HFFc6 (cell line): ENCODE measurements at regions not wholly inside any gene's neighbourhood (a gene's known extent, or its start where the extent isn't known, plus 50 kb on each side); places are given as distances from the start of the nearest gene placed in this dataset.

ENCODE experiments used
- DNase-seq: peaks from one replicate; pipeline ENCODE4 v3.0.0-alpha.2; 2018
- H3K27ac Mint-ChIP-seq: 2 replicates; pipeline ENCODE4 v1.8.0; 2020; ENCODE audit warnings: mild to moderate bottlenecking, mixed read lengths
- H3K27me3 Mint-ChIP-seq: 2 replicates; pipeline ENCODE4 v1.8.0; 2021; ENCODE audit warnings: mild to moderate bottlenecking, moderate library complexity, mixed read lengths; ENCODE audit not compliant: insufficient read depth
- H3K36me3 Mint-ChIP-seq: 2 replicates; pipeline ENCODE4 v1.8.0; 2021; ENCODE audit warnings: low read depth, mixed read lengths
- H3K4me1 Mint-ChIP-seq: 2 replicates; pipeline ENCODE4 v1.8.0; 2020; ENCODE audit warnings: low read depth, mixed read lengths
- H3K4me3 Mint-ChIP-seq: 2 replicates; pipeline ENCODE4 v1.8.0; 2020; ENCODE audit warnings: mild to moderate bottlenecking, moderate library complexity, mixed read lengths
- H3K9me3 Mint-ChIP-seq: 2 replicates; pipeline ENCODE4 v1.8.0; 2020; ENCODE audit warnings: mild to moderate bottlenecking, mixed read lengths
- CTCF ChIP-seq: fragments of 200-600 bp; sonication (generic); IDR thresholded peaks from 2 replicates; pipeline ENCODE4 v1.5.0; 2021; ENCODE audit warnings: antibody characterized with exemption, mild to moderate bottlenecking

- no peak for TF ChIP-seq CTCF
- Mint-ChIP-seq H3K27me3 (peaks cover 3% of the 10 kb centered on the region), H3K9me3 (no peaks in the 10 kb centered on the region), H3K4me1 (no peaks in the 10 kb centered on the region), H3K36me3 (no peaks in the 10 kb centered on the region), H3K27ac (no peak overlapping the region), H3K4me3 (no peak overlapping the region)
- DNase-seq: no peak
Measured at GRCh38 chr13:38121267-38121666, 228.4 kb upstream of the UFM1 start.

GRCh38 chr13:38103851-38104250 lies 234.3 kb upstream of the TRPC4 start:
- Mint-ChIP-seq H3K9me3 (no peaks in the 10 kb centered on the region), H3K4me1 (no peaks in the 10 kb centered on the region), H3K4me3 (no peak overlapping the region), H3K36me3 (no peaks in the 10 kb centered on the region), H3K27ac (no peak overlapping the region), H3K27me3 (no peaks in the 10 kb centered on the region; the same call in 1 of the 2 replicates)
- DNase-seq: no peak
- TF ChIP-seq CTCF: no peak

DNA sequence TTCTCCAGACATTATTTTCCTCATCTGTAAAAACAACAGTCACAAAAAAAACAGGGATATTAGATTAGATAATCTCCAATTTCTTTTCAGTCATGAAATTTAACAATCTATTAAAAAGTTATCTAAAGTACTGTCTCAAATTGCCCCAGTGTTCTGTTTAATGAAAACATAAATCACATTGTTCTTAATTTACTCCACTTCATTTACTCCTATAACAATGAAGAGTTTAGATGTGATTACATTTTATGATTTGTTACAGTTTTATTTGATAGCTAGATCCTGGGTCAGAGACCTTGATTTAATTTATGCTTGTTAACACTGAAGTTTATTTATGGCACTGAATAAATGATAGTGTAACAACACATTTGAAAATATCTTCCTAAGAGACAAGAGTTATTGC lies 230.2 kb upstream of the TRPC4 start:
- no peak overlapping the region for H3K27ac Mint-ChIP-seq

GRCh38 chr13:38093425-38093824 lies 223.9 kb upstream of the TRPC4 start:
- no peak for DNase-seq
- TF ChIP-seq CTCF: no peak
- Mint-ChIP-seq H3K9me3 (no peaks in the 10 kb centered on the region), H3K36me3 (no peaks in the 10 kb centered on the region), H3K27ac (no peak overlapping the region), H3K27me3 (no peaks in the 10 kb centered on the region; the same call in 1 of the 2 replicates), H3K4me3 (no peak overlapping the region), H3K4me1 (no peaks in the 10 kb centered on the region)

More for the DNA sequence above, 230.2 kb upstream of the TRPC4 start:
- H3K4me3 Mint-ChIP-seq: no peak overlapping the region
- DNase-seq: no peak
- no peaks in the 10 kb centered on the region for H3K9me3 Mint-ChIP-seq
- no peaks in the 10 kb centered on the region for H3K36me3 Mint-ChIP-seq
- H3K27me3 Mint-ChIP-seq: no peaks in the 10 kb centered on the region
- no peak for TF ChIP-seq CTCF
- H3K4me1 Mint-ChIP-seq: no peaks in the 10 kb centered on the region

DNA sequence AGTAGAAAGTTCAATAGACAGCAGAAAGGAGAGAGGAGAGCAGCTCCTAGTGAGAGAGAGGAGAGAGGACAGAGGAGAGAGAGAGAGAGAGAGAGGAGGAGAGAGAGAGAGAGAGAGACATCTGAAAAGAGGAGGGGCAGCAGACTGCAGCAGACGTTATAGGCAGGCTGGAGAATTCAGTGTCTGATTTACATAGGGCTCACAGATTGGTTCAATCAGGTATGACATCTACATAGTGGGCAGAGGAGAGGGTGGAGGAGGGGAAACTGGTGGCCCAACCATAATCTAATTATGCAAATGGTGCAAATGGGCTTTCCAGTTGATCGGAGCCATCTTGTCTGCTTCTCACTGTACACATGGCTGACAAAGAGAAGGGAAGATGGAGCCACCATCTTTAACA lies 221.3 kb upstream of the TRPC4 start:
- 0 out of 2 replicates have a peak, but pooled peaks cover 6% of the 10 kb centered on the region for H3K9me3 Mint-ChIP-seq
- DNase-seq: no peak
- H3K27me3 Mint-ChIP-seq: peaks cover 2% of the 10 kb centered on the region
- H3K4me1 Mint-ChIP-seq: no peaks in the 10 kb centered on the region
- no peak overlapping the region for H3K27ac Mint-ChIP-seq
- H3K4me3 Mint-ChIP-seq: no peak overlapping the region
- no peak for TF ChIP-seq CTCF
- no peaks in the 10 kb centered on the region for H3K36me3 Mint-ChIP-seq

DNA sequence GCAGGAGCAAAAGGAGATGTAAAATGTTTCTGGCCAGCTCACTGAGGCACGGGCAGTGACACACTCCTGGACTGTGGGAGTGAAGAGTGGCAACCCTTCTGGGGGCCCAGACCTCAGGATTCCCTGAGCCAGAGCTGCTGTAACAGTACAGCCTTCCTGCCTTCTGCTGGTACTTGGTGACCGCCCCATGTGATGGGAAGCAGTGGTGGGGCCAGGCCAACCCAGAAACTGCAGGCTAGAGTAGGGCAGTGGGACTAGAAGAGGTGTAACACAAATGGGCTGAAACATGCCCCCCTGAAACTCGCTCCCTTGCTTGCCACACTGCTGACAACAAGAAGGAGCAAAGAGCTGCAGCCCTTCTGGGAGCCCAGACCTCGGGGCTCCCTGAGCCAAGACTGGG lies 217.1 kb upstream of the TRPC4 start:
- Mint-ChIP-seq H3K4me3 (no peak overlapping the region), H3K9me3 (peaks cover 15% of the 10 kb centered on the region; the same call in 1 of the 2 replicates), H3K4me1 (no peaks in the 10 kb centered on the region), H3K27me3 (peaks cover 2% of the 10 kb centered on the region), H3K27ac (no peak overlapping the region), H3K36me3 (0 out of 2 replicates have a peak, but pooled peaks cover 4% of the 10 kb centered on the region)
- DNase-seq: no peak
- TF ChIP-seq CTCF: no peak
